HG03135 (cell line): ENCODE measurements at regions not wholly inside any gene's neighbourhood (a gene's known extent, or its start where the extent isn't known, plus 50 kb on each side); places are given as distances from the start of the nearest gene placed in this dataset.

Experiments
- ATAC-seq: cut with Tn5 transposase; IDR thresholded peaks from one replicate; pipeline ENCODE4 v1.9.1; 2021; ENCODE audit warnings: mild to moderate bottlenecking, moderate library complexity; ENCODE audit not compliant: unreplicated experiment

DNA sequence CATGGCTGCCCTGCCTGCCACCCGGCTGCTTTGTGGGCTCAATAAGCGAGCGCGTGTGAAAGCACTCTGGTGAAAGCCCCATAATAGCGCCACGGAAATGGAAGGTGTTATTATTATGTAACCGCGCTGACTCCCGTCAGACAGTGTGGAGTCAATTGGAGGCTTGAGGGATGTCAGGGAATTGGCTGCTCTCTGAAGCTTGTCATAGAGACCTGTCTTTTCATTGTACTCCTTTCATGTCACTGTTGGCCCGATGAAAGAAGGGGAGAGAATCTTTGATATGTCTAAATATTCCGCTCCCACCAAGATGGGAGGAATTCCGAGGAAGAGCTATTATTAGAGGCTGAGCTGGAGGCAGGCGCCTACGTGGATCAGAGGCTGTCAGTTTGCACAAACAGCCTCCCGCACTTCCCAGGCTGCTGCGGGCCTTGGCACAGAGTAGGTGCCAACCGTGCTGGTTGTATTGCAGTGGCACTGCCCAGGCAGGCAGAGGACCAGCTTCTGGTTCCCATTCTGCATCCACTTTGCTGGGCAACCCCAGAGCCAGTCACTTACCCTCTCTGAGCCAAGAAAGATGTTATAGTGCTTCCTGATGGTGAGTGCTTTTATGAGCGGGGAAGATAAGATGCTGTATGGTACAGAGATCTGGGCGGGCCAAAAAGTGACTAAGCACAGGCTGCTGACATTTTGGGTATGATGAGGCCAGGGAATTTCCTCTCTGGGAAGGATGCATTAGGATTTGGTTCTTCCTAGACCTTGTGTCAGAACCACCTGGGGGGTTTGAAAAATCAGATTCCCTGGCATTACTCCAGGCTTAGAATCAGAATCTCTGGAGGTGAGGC is 151.4 kb downstream of the RPS24 start:
- no peak for ATAC-seq

DNA sequence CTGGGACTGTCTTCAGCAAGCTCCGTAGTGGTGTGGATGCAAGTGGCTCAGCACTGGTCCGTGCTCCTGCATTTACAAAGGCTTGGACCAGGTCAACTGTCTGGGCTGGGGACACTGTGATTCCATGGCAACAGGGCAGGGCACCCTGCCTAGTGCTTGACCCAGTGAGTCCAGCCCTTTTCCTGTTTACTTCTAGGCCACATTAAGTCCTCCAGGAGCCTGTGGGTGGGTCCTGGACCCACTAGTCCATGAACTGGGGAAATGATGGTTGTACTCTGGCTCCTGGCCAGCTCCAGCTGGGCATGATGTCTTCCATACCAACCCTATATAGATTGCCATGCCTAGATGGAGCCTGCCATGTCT is 152.0 kb downstream of the RPS24 start:
- ATAC-seq: no peak

DNA sequence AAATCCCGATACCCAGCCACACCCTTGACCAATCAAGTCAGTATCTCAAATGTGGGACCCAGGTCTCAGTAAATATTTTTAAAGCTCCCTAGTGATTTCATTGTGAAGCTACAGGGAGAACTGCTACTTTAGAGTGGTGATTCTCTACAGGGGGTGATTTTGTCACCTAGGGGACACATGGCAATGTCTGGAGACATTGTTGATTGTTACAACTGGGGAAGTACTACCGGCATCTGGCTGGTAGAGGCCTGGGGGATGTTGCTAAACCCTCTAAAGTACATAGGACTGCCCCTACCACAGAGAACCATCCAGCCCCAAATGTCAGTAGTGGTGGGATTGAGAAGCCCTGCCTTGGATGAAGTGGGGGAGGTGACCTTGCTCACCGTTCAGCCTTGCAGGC is 152.9 kb downstream of the RPS24 start:
- no peak for ATAC-seq

DNA sequence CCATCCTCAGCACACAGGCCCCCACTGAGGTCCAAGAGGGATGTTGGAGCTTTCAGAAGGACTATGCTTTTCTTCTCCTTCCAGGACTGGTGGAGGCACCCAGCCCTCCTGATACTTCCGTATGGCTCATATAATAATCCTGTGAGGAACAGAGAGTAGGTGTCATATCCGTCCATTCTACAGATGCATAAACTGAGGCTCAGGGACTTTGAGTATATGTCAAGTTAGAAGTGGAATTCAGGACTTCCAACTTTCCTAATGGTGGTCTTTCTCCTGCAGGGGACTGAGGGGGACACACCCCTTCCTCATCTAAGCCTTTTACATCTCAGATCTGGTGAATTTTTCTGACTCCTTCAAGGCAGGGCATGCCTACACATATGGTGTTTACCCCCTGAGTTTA is 153.7 kb downstream of the RPS24 start:
- no peak for ATAC-seq

DNA sequence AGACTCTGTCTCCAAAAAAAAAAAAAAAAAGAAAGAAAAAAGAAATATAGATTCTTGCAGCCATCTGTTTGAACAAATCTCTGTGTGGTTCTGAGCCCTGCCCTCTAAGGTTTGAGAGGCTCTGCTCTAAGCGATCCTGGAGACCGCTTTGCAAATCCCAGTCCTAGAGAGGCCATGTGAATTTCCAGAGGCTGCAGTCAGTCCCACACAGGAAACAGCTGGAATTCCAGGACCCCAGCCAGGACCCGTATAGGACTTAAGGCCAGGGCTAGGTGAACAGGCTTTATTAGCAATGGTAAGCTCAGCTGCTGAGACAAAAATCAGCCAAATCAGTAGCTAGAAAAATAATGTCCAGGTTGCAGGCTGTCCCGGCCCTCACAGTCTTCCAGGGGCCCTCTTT is 154.8 kb downstream of the RPS24 start:
- ATAC-seq: no peak

DNA sequence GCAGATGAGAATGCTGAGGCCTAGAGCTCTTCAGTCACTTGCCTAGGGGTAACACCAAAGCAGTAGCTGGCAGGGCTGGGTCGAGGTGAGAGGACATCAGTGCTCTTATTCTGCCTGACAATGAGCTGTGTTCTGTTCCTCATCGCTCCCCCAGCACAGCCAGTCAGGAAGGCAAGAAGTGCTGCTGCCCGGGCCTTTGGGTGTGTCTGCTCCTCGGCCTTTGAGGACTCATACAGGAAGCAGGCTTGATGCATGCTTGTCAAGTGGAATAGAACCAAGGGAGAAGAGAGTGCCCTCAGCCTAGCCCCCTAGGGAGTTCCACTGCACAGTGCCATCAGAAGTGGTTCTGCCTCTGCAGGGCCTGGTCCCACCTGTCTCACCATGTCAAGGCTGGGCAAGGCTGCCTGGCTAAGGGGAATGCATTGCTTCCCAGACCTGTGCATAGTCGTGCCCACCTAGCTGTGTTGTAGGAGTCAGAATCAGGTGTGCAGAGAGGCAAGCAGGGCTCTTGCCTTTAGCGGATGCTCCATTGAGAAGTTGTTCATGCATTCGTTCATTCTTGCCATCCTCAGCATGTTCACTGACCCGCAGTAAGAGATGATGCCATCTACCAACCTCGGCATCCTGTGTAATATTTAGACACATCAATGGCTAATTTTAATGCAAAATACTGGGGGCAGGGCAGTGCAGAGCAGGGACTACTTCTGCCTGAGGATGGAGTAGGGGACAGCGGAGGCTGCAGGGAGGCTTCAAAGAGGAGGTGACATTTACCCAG is 156.6 kb downstream of the RPS24 start:
- ATAC-seq: no peak

DNA sequence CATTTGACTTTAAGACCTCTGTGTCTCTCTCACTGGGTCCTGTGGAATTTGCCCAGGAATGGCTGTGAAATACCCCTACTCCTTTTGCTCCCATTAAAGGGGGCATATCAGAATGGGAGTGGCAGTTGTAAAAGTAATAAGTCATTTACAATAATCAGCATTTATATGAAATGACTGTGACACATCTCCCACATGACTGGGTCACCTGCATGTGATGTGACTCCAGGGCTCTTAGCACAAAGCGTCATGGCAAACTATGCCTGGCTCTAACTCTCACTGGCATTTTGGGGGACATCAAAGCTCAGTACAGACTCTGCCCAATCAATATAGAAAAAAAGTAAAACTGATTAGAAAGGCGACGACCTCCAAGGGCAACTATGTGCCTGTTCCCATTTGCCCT is 157.6 kb downstream of the RPS24 start:
- ATAC-seq: no peak

DNA sequence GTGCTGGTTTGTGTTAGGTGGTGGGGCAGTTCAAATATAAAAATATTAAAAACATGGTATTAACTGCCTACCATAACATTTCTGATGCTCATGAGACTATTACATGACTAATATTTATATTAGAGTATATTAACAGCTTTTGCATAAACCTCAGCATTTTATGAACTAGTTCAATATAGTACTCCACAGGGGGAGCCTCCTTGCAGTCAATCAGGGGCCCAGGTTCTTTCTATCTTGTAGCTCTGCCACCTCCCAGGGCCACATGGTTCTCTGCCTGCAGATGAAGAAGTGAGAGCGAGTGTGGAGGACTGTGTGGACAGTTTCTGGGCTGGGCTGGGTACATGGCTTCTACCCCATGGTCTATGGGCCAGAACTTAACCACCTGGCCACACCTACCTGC is 159.5 kb downstream of the RPS24 start:
- ATAC-seq: no peak

DNA sequence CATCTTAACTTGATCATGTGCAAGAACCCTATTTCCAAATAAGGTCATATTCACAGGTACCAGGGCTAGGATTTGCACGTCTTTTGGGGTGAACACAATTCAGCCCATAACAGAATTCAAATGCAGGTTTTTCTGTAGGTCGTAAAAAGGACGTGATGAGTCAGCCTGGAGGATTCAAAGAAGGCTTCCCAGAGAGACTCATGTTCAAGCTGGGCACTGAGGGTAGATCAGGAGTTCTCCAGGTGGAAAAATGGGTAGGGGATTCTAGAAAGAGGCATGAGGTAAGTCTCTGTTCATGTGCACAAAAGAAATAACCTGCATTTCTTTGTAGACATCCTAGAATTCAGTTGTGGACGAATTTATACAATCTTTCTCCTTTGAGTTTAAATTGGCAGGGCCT is 160.4 kb downstream of the RPS24 start:
- ATAC-seq: no peak

DNA sequence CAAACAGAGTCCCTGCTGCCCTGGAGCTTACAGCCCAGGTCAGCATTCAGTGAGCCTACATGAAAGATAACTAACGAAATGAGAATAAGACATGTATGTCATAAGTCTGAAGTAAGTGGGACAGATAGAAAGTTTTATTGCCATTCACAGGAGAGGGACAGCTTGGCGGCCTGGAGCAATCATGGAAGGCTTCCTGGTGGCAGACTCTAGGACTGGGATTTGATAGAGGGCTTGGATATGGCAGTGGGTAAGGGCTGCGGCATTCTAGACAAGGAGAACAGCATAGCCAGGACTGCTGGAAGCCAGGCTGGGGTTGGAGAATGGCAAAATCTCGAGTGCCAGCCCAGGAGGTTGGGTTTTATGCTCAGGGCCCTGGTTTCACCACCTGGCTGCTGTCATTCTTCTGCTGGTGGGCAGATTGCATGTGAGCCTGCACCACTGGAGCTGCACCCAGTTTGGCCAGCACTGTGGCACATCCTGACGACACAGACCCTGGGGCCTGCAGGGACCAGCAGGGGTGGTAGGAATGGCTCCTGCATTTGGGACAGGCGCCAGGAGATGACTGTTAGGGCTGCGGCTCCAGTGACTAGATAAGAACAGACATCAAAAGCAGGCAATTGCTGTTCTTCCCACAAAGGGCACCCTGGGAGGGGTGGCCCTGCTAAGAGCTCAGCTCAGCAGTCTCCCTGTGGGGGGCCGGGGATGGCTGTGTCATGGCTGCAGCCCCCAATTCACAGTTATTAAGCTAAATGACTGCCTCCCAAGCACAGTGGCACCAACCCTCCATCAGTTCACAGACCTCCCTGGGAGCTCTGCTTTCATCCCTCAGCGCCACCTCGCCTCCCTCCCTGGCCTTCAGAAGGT is 161.1 kb downstream of the RPS24 start:
- no peak for ATAC-seq

DNA sequence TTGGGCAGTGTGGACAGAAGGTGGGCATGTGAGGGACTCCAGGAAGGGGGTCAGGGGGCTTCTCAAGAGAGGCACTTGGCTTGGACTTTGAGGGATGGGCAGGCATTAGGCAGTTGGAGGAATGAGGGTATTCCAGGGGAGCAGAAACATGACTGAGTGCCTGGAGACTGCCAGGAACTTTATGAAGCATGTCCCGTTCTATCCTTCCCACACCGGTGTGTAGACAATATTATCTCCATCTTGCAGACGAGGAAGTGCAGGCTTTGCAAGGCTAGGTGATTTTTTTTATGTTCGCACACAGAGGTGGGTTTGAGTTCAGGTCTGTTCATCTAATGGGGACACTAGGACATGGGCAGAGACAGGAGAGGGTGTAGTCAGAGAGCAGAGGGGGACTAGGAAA is 162.7 kb downstream of the RPS24 start:
- no peak for ATAC-seq

DNA sequence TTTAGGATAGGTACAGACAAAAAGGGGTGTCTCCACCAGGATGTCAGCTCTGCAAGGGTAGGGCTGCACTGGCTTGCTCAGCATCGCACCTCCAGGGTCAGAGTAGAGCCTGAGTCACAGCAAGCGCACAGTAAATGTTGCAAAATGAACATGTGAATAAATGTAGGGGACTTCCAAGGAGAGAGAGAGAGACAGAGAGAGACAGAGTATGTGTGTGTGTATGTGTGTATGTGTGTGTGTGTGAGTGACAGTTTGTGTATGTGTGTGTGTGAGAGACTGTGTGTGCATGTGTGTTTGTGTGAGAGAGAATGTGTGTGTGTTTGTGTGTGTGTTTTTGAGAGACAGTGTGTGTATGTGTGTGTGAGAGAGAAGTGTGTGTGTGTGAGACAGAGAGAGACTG is 163.3 kb downstream of the RPS24 start:
- ATAC-seq: no peak

DNA sequence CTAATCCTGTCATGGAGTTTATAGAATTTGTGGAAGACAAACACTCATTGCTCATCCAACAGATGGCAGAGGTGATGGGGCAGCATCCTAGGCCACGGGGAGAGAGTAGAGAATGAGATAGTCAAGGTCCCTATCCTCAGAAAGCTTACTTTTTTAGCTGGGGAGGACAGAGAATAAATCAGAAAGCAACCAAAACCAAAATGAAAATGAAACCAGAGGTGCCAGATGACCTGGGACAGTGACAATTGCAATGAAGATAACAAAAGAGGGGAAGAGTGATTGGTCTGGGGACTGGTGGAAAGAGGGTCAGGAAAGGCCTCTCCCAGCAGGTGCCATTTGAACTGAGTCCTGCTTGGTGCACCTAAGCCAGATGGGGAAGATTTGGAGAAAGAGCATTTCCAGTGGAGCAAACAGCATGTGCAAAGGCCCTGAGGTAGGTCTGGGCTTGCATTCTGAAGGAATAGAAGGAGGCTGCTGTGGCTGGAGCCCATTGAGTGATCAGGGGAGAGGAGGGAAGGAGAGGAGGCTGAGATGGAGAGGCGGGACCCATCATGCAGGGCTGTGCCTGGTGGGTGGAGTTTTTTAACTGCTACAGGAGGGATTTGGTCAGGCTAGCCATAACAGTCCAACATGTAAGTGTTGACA is 164.1 kb downstream of the RPS24 start:
- ATAC-seq: no peak

DNA sequence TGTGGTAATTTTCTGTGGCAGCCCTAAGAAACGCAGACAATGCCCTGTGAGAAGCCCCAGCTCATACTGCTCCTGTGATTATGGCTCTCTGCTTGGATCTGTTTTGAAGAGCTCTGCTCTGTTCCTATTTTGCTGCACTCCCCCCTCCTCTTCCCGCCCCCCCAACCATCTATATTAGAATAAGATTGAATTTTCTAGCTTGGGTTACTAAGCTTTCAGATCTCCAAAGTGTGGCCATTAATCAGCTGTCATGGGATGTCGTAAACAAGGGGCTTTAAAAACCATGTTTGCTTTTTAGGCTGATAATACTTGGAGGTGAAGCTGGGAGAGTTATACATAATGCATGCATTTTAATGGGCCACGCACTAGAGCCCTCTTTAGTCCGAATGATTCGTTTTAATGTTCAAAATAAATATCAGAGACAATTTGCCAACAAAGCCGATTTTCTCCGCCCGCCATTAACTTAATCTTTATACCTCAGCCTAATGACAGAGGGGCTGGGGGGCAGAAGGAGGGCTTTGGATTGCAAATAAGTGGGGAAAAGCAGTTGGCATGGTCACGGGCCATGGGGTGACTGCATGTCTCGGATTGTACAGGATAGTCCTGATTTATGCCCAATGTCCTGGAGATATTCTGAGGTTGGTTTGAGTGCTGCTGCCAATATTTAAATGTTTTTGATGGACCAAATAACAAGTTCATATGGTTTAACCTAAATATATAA is 165.5 kb downstream of the RPS24 start:
- ATAC-seq: no peak

DNA sequence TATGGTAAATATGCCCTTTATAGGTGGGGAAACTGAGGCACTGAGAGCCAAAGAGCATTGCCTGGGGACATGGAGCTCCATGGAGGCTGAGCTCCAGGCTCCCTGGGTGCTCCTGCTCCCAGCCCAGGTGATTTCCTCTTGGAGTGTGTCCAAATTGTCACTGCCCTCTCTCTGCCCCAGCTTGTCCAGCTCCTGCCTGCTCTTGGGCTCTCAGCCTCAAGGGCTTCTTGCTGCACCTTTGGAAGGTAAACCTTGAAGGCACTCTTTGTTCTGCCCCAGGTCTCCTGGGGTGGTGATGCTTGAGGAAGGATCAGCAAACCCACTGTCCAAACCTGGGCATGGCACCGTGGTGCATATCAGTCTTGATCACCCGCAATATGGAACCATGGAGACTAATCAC is 166.1 kb downstream of the RPS24 start:
- ATAC-seq: no peak

DNA sequence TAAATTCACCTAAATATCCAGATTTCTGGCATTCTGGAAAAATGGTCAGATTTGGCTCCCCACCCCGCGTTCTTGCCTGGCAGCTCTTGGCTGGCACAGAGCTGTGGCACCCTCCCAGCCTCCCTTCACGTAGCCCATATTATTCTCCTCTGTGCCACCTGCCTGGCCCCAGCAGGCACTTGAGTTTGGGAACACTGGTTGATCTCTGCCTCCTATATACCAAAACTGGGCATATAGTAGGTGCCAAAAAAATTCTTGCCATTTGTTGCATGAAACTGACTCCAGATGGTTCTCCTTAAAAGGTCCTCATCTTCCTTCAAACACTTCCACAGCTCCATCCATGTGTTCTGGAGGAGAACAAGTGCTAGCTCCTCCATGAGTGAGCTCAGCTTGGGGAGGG is 167.0 kb downstream of the RPS24 start:
- ATAC-seq: no peak

DNA sequence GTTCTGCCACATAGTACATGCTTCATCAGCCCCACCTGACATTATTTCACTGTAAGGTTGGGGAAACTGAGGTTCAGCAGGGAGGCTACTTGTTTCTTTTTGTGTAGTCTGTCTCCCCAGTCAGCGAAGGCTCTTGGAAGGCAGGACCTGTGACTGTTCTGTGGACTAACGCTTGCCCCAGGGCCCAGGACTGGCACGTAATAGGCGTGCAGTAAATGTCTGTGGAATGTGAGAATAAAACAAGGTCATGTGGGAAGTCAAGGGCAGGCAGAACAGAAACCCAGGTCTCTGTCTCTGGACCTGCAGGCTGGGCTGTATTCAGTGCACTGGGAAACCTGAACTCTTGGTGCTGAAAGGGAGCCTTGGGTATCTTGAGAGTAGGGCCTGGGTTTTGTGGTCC is 168.7 kb downstream of the RPS24 start:
- no peak for ATAC-seq

DNA sequence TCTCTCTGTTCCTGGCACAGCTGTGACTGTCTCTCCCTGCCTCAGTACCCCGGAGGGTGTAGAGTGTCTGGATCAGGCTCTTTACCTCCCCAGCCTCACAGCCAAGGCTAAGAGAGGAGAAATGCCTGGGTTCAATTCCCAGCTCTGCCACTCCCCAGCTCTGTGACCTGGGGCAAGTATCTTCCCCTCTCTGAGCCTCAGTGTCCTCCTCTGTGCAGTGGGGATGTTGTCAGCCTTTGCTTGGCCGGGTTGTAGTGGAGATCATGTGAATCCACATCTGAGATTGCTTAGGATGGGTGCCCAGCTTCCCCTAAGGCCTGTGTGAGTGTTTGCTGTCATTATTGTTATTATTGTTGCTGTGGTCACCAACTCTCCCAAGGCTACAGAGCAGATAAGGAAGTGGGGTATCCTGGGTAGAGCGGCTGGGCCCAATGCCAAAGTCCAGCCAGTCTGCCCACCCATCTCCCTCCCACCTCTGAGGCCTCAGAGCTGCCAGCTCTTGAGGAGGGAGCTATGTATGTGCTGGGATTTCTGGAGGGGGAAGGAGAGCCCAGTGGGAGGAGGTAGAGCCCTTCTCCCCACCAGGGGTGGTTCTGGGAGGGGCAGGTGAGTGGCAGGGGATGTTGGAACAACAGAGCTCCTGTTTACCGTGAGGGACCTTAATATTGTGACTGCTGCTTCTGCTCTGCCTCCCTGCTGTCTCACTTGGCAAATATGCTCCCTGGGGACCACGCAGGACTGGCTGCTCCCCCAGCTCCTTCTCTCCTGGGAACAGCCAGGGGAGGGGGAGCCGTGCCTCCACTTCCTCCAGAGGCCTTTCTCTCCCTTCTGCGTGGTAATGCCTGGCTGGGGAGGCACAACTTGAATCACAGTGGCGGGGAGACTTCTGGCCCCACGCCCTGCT is 170.5 kb downstream of the RPS24 start:
- ATAC-seq: no peak

DNA sequence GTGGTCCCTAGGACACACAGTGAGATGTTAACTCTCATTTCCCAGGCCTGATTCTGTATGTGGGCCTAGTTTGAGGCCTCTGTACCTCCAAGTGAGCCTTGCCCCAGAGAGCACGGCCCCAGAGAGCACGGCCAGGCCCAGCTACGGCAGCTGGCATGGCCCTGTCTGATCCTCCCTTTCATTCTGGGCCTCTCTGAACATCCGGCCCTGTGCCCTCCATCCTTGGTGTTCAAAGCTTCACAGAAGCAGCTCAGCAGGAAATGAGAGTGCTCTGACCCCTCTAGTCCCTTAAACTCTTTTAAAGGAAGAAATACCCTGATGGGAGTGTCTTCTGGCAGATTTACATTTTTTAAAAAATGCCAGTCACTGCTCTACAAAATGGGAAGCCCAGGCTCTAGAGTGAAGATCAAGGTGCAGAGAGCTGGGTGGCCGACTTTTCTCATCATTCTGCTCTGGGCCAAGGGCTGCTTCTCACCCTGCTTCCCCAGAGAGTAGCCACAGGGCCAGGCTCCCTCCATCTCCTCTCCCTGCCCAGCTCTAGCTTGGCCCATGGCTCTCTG is 171.9 kb downstream of the RPS24 start:
- ATAC-seq: no peak
